GM19328 (cell line): ENCODE measurements at regions not wholly inside any gene's neighbourhood (a gene's known extent, or its start where the extent isn't known, plus 50 kb on each side); places are given as distances from the start of the nearest gene placed in this dataset.

Experiments
- ATAC-seq: cut with Tn5 transposase; IDR thresholded peaks from one replicate; pipeline ENCODE4 v1.9.1; 2021; ENCODE audit warnings: mild to moderate bottlenecking, moderate library complexity; ENCODE audit not compliant: unreplicated experiment

- no peak for ATAC-seq
These were observed 106.3 kb upstream of the JUN start for GRCh38 chr1:58890113-58890512.

- no peak for ATAC-seq
These were observed 106.8 kb upstream of the JUN start for GRCh38 chr1:58890609-58891008.

- no peak for ATAC-seq
These were observed 107.5 kb upstream of the JUN start for GRCh38 chr1:58891347-58891746.

- no peak for ATAC-seq
These were observed 109.5 kb upstream of the JUN start for GRCh38 chr1:58893257-58893869.

GRCh38 chr1:58895082-58895481, 111.2 kb upstream of the JUN start:
- ATAC-seq: no peak

GRCh38 chr1:58895559-58896145, 111.8 kb upstream of the JUN start:
- no peak for ATAC-seq

- ATAC-seq: no peak
These were observed 112.7 kb upstream of the JUN start for GRCh38 chr1:58896246-58897183.

- no peak for ATAC-seq
These were observed 115.1 kb upstream of the JUN start for GRCh38 chr1:58898739-58899586.

GRCh38 chr1:58899587-58900271, 115.9 kb upstream of the JUN start:
- no peak for ATAC-seq

- no peak for ATAC-seq
These were observed 116.5 kb upstream of the JUN start for GRCh38 chr1:58900396-58900795.

- no peak for ATAC-seq
These were observed 117.2 kb upstream of the JUN start for GRCh38 chr1:58901008-58901407.

GRCh38 chr1:58902830-58903513, 119.1 kb upstream of the JUN start:
- no peak for ATAC-seq

GRCh38 chr1:58903514-58904298, 119.9 kb upstream of the JUN start:
- ATAC-seq: peak; percentile 88

- ATAC-seq: no peak
These were observed 120.7 kb upstream of the JUN start for GRCh38 chr1:58904299-58905125.

- ATAC-seq: no peak
These were observed 121.3 kb upstream of the JUN start for GRCh38 chr1:58905126-58905490.

GRCh38 chr1:58905628-58906221, 121.9 kb upstream of the JUN start:
- ATAC-seq: no peak

- no peak for ATAC-seq
These were observed 123.6 kb upstream of the JUN start for GRCh38 chr1:58907398-58907797.
